D721Med (cell line): ENCODE measurements at regions not wholly inside any gene's neighbourhood (a gene's known extent, or its start where the extent isn't known, plus 50 kb on each side); places are given as distances from the start of the nearest gene placed in this dataset.

Experiments
- DNase-seq: peaks from one replicate; pipeline ENCODE4 v3.0.0; 2011; ENCODE audit warnings: low spot score; ENCODE audit not compliant: insufficient read length
- FAIRE-seq: peaks from 2 replicates; lab custom pipeline; 2011; peaks lifted over from hg19 to GRCh38; lab: Jason Lieb, UNC
- CTCF ChIP-seq: IDR thresholded peaks from 2 replicates; pipeline ENCODE4 v1.5.1; 2012; ENCODE audit warnings: mild to moderate bottlenecking, control low read depth; ENCODE audit not compliant: insufficient read depth; ENCODE audit errors: missing control alignments

- TF ChIP-seq CTCF, result no peak
- FAIRE-seq (no peak), DNase-seq (no peak)
These were observed 156.2 kb upstream of the NR3C1 start for GRCh38 chr5:143559586-143560109.

- no peak for DNase-seq
- no peak for FAIRE-seq
- TF ChIP-seq CTCF, result no peak
These were observed 154.6 kb upstream of the NR3C1 start for GRCh38 chr5:143558048-143558447.

- no peak for TF ChIP-seq CTCF
- FAIRE-seq (no peak), DNase-seq (no peak)
These were observed 153.8 kb upstream of the NR3C1 start for GRCh38 chr5:143557061-143557818.

GRCh38 chr5:143554918-143555477 lies 151.5 kb upstream of the NR3C1 start:
- TF ChIP-seq CTCF, result no peak
- FAIRE-seq, result no peak
- no peak for DNase-seq

GRCh38 chr5:143554187-143554717 lies 150.8 kb upstream of the NR3C1 start:
- DNase-seq, result no peak
- no peak for TF ChIP-seq CTCF
- FAIRE-seq, result no peak

- no peak for FAIRE-seq
- DNase-seq, result no peak
- no peak for TF ChIP-seq CTCF
These were observed 149.2 kb upstream of the NR3C1 start for GRCh38 chr5:143552680-143553079.
